NCI-H2196 (cell line): ENCODE measurements at regions not wholly inside any gene's neighbourhood (a gene's known extent, or its start where the extent isn't known, plus 50 kb on each side); places are given as distances from the start of the nearest gene placed in this dataset.

Source experiments
- DNase-seq: peaks from one replicate; lab custom pipeline; 2025; ENCODE audit not compliant: unreplicated experiment; lab: John Stamatoyannopoulos, UW

DNA sequence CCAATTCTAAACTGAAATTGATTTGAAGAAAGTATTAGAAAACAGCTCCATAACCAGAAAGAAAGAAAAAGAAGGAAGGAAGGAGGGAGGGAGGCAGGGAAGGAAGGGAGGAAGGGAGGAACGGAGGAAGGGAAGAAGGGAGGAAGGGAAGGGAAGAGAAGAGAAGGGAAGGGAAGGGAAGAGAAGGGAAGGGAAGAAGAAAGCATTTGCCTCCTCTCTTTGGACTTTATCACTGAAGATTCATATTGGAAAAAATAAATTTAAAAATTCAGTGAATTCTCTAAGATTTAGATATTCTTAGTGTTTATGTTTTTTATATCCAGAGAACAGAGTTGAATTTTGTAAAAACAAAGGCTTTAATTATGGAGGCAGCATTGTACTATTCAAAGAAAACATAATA is 68.5 kb upstream of the NXT1 start:
- no peak for DNase-seq

DNA sequence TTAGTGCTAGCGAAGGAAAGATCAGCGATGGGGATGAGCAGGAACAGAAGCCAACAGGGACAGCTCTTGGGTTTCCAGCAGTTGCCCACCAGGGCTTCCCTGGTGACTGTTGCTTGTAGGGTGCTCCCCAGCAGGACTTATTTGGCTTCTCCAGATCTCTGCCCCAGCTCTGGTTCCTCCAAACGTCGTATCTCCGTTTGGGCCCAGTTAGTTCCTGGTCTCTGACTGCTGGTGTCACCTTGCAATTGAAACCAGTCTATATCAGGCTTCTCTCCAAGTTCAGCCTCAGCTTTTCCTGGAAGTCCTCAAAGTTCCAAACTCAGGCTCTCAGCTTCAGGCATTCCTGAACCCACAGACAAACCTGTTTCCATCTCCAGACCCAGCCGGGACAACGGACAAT is 70.8 kb upstream of the NXT1 start:
- DNase-seq, result no peak

DNA sequence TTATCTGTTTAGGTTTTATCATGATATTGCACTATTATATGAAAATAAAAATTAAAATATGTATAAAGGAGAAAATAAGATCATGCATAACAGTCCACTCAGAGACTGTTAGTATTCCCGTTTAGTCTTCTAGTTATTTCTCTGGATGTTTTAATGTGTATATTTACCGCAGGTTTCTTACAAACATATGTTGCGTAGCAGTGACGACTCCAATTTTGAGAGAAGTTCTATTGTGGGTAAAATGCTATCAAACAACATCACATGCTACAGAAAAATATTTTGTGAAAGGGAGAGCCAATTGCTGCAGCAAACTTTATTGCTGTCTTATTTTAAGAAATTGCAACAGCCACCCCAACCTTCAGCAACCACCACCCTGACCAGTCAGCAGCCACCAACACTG is 72.4 kb upstream of the NXT1 start:
- no peak for DNase-seq

DNA sequence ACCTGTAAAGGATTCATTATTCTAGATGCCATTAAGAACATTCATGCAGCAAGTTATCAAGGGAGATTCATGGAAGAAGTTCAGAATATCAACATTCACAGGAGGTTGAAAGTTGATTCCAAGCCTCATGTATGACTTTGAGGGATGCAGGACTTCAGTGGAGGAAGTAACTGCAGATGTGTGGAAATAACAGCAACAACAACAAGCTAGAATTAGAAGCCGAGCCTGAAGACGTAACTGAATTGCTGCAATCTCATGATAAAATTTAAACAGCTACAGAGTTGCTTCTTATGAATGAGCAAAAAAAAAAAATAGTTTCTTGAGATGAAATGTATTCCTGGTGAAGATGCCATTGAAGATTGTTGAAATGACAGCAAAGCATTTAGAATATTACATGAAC is 73.3 kb upstream of the NXT1 start:
- DNase-seq, result no peak

DNA sequence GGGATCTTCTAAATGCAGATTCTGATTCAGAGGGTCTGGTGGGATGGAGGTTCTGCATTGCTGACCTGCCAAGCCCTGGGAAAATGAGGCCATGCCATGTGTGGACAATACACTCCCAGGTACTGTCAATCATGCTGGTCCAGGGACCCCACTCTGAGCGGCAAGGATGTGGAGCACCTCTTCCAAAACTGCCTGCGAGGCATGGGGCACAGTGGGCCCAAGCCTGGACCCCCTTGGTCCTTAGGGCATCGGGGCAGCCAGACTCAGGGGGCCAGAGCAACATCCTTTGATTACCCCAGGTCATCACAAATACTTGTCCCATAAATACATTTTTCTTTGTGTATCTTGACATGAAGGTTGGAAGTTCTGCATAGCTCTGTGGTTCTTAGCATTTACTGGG is 76.8 kb upstream of the NXT1 start:
- DNase-seq, result no peak

DNA sequence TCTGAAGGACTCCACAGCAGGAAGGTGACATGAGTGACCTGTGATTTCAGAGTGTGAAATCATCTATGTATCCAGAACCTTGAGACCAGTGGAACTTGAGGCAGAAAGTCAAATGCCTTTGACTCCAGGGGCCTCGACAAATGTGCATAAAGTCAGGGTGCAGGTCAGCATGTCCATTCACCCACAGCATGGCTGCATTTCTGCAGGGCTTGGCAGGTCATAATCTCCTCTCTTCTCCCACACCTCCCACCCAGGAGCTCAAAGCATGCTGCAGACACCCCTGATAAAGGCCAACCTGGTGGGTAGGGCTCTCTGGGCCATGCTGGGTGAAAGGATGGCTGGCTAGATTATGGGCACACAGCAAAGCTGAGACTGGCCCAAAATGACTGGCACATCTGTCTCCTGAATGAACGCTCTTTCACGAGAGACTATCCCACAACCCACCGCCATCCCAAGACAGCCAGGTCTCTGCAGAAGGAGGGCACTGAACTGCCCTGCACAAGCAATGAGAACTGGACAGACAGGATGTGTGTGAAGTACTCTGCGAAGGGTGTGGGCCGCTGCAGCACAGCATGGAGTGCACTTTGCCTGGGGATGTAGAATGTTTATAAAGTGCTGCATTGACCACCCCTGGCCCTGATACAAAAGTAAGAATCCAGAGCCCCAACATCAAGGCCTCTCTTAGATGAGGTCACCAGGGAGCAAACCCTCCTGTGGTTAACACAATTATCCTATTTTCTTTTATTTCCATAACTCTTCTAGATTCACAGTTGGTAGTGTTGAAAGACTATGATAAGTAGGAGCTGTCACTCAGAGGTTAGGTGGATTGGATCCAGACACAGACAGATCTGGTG is 78.2 kb upstream of the NXT1 start:
- DNase-seq, result no peak

DNA sequence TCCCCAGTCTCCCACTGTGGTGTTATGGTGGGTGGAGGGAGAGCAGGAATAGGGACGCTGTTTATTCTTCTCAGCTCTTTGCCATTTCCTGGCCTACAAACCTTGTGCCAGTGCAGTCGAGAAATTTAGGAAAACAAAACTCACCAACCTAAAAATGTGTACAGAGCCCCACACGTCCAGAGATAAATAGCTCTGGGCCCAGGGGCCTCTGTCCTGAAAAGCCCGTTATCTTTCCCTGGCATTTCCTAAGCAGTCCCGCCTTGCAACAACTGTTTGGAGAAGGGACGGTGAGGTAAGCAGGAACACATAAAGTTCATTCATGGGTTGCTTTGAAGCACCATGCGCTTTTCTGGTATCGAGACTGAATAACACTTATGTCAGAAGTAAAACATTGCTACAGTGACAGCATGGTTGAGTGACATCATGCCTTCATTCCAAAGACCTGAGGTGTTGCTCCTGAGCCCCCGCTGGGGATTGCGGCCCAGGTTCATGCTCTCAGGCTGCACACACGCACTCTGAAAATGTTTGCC is 80.1 kb upstream of the NXT1 start:
- DNase-seq, result no peak

DNA sequence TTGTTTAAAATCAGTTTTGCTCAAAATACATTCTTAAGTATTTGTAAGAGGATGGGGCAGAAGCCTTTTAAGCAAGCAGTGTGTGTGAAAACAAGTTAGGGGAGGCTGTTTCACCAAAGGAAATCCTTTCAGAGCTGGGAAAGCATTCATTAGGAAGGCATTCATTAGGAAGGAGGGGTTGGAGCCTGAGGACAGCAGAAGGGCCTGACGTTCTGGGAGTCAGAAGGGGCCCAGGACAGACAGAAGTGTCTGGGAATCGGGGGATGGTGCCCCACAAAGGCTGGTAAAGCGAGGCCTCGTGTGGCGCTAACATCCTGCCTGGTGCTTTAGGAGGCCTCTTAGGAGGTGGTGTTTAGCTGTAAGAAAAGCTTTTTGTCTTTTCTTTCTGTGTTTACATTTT is 80.6 kb upstream of the NXT1 start:
- no peak for DNase-seq

DNA sequence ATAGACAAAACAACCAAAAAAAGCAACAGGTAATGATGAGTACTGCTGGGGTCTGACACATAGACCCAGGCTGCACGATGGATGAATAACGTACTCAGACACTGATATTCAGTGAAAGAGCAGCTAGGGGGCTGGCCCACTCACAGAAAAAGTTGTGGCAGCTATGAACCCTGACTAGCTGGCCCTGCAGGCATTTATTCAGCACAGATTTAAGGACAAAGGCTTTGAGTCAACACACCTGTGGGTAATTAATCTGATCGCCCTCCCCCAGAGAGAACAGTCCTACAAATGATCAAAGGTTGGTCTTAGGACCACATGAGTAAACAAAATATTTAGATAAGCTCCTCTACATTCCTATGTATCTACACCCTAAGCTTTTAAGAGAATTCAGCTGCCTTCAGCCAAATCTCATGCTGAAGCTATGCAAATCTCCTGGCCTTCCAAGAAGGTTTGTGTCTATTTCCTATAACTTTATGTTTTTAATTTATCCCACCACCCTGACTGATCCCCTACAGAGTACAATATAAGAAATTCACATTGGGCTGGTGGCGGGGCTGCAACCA is 81.7 kb upstream of the NXT1 start:
- DNase-seq, result no peak

DNA sequence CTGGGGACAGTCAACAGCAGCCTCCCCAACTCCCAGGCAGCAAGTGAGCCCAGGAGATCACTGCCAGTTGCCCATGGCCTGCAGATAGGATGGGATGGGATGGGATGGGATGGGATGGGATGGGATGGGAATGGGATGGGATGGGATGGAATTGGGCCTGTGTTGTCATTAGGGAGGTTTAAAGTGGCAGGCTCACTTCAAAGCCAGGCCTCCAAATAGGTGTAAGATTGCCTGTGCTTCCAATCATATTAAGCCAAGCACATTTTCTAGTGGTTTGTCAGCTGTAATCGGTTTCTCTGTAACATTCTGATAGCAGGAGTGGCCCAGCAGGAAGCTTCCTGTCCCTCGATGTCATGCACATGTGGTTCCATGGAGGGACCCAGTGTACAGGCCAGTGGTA is 82.7 kb upstream of the NXT1 start:
- no peak for DNase-seq

DNA sequence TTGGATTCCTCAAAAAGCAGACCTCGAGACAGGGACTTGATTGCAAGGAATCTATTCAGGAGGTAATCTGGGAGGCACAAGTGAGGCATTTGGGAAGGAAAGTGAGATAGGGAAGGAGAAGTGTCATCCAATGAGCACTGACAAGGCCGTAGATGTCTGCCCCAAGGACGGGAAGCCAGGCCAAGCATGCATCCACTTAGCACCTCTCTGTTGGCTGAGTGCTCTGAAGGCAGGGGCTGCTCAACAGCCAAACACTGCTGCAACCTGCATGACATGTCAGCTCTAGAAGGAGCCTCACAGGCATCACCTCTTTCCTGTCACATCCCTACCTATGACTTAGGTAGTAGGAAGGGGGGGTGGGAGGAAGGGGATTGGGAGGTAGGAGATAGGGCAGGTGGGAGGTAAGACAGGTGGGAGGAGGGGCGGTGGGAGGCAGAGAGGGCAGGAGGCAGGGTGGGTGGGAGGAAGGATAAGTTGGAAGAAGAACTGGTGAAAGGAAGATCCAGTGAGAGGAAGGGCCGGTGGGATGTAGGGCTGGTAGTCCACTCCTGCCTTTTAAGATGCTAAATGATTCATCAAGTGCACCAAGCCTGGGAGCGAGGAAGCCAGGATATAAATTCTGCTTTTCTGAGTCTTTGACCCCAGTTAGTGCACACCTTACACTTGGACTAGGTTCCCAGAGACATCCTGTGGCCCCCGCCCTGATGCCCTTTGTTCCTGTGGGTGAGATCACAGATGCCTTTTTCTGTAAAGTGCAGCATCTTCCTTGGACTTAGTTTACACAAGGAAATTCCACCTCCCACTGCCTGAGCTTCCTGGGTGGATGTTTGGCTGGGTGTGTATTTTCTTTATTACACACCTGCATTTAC is 83.8 kb upstream of the NXT1 start:
- no peak for DNase-seq

DNA sequence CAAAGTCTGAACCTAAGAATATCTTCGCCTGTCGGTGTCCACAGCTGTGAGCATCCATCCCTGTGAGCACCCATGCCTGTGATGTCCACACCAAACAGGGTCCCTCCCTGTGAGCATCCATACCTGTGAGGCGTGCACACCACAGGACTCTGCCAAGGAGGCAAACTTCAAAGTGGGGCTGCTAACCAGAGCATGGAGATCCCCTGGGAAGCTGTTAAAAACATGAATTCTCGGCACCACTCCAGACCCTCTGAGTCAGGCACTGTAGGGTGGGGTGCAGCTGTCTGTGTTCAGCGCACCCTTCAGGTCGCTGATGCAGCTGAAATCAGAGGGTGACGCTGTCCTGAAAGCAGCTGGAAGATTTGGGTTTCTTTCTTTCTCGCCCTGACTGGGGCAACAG is 85.4 kb upstream of the NXT1 start:
- DNase-seq, result no peak

DNA sequence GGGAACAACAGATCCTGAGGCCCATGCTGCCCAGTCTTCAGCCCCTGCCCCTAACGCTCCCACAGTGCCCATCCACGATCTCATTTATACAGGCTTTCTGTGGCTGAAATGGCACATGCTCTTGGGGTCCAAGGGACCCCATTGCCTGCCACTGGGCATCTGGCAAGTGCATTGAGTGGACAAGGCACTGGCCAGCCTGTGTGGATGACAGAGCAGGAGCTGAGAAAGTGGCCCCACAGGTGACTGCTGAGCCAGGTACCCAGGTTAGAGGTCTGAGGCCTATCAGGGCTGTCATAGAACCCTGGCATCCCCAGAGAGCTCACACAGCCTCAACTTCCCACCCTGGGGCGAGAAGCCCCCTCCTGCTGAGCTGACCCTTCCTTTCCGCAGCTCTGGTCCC is 86.0 kb upstream of the NXT1 start:
- DNase-seq, result no peak

DNA sequence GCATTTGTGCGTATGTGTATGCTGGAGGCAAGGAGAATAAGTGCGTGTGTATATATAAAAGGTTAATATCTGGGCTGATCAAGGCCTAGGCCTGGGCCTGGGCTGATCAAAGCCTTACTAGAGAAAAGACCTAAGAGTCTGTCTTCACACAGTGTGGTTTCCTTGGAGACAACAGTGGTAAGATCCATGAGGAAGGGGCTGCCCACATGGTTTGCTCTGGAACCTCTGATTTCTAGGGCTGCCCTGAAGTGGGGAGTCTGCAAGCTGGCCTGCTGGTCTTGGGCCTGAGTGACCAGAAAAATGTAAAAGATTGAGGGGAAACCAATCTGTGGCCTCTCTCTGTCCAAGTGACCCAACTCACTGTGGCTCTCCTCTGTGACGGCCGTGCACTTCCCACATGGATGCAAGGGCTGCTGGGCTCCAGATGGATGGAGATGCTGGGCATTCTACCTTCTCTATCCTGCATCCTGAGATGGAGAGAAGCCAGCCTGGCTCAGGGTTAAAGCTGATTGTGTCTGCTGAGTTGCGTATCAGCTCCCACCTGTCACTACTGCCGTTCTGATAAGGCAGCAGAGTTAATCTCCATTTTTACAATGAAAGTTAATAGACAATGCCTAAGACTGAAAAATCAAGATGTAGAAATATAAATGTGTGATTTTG is 90.3 kb upstream of the NXT1 start:
- DNase-seq, result no peak

DNA sequence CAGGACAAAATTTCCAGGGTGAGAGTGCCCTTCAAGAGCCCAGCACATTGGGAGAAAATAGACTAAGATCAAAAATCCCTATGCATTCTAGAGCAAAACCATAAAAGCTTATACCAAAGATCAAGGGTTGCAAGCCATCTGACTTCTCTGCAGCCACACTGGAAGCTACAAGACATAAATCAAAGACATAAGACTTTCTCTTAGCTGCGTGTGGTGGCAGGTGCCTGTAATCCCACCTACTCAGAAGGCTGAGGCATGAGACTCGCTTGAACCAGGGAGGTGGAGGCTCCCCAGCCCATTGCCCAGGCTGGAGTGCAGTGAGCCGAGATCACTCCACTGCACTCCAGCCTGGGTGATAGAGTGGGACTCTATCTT is 91.9 kb upstream of the NXT1 start:
- no peak for DNase-seq

DNA sequence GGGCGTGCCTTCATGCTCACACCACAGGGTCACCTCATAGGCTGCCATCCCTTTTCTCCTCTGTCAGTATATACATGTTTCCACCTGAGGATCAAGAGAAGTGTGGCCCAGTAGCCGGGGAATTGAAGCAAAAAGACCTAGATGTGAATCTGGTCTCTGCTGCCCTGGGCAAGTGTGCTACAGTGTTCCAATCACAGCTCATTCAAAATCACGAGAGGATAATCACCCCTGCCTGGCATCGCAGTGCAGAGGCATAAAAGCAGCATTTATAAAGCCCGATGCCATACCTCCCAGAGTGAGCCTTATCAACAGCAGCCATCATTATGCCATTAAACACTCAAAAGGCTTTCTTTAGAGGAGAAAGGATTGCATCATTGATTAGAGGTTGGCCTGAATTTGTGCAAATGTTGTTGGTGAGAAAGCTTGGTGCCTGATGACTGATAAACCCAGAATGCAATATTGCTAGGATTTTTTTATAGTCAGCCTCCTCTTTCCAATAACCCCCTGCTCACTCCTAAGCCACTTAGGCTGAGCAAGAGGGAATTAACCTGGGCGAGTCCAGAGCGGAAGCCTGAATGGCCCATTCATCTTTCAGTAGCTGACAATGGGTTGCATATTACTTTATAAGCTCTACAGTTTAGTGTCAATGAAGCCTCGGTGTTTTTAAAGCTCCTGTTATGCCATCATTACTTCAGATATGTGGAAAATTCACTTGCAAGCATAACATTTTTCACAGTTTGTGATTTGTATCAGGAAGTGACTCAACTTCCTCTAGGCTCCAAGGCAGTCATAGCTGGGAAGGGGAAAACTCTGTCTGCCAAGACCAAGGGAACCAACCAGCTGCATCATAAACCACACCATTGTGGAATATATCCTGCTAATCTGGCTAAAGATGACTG is 92.5 kb upstream of the NXT1 start:
- DNase-seq, result no peak

DNA sequence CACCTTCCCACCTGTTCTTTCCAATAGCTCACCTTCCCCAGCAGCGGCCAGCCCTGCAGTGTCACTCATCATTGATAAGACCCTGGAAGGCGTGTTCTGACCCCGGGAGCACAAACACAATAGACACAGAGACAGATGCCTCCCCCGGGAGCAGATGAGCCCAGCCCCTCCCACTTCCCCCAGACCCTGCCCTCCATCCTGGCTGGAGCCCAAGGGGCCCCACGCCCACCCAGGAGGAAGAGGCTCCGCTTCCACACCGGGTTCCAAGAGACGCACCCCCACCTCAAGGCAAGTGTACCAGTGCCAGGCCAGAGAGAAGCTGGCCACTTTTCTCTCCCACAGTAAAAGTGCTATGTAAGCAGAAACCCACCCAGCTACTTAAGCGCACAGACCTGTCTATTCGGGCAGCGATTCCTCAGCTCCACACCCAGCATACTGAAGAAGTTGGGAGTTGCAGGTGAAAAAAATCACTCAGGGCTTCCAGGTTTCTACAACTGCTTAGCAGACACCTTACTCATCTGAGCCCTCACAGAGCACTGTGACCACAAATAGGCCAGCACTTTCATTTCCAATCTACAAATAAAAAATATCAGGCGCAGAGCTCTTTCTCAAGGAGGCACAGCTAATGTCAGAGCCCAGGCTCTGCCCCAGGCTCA is 93.4 kb upstream of the NXT1 start:
- no peak for DNase-seq

DNA sequence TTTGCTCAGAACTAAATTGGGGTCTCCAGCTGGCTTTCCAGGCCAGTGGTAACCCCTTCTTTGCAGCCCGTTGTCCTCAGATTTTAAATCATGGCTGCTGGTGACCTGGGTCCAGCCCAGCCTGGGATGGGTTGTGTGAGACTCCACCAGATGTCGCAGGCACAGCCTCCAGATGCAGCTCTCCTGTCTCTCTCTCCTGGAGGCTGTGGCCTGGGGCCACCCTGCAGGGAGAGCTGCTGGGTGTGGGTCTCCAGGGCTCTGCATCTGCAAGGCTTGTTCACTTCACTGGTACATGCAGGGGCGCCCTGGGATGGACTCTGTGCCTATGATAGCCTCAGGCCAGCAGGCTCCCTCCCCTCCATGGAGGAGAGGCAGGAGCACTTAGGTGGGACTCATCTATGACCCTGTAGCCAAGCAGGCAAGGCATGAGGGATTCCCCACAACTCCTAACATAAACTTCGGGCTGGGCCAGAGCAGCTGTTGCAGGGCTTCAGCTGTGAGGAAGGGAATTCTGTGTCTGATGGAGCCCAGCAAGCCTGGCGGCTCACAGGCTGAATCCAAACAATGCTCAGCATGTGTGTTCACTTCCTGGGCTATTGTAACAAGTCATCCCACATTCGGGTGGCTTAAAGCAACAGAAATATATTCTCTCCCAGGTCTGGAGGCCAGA is 94.7 kb upstream of the NXT1 start:
- DNase-seq, result no peak

DNA sequence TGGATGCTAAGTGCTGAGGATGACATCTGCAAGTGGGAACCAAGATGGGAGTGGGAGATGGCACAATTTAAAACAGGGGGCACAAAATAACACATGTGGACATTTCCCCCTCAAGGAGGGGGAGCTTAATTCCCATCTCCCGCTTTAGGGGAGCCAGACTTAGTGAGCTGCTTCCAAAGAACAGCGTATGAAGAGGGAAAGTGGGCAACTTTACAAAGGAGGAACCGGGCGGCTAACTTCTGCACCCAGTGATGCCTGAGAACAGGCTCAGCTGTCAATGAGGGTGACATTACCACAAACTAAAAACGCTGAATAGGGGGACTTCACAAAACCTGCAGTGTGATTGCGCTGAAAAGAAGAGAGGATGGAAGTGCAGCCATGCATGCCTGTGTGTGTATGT is 95.5 kb upstream of the NXT1 start:
- DNase-seq, result no peak
